Left kidney (tissue), 1 donor: ENCODE measurements at regions not wholly inside any gene's neighbourhood (a gene's known extent, or its start where the extent isn't known, plus 50 kb on each side); places are given as distances from the start of the nearest gene placed in this dataset.
"Not testable (repeated sequence)": the region's sequence is repeated elsewhere in the genome, so short reads cannot be mapped to it uniquely, and the experiment has no call there.

Experiments used
- DNase-seq: peaks from one replicate; pipeline ENCODE4 v3.0.0-alpha.2; 2013

DNA sequence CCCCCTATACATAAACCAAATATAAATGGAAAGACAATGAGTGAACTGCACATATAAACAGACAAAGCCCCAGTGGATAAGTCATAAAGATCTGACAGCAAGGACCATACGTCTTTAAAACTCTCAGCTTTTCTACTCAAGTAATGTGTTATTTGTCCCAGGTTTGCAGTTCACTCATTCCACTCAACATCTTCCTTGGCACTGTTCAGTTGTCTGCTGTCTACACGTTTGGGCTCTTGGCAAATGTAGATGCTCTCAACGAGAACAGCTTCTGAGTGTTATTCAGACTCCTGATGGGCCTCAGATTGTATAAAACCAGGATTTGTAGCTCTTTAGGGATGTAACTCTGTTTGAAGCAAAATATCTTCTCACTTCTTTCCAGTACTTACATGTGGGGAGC is 198.2 kb upstream of the SEMA6A start:
- DNase-seq, result no peak

DNA sequence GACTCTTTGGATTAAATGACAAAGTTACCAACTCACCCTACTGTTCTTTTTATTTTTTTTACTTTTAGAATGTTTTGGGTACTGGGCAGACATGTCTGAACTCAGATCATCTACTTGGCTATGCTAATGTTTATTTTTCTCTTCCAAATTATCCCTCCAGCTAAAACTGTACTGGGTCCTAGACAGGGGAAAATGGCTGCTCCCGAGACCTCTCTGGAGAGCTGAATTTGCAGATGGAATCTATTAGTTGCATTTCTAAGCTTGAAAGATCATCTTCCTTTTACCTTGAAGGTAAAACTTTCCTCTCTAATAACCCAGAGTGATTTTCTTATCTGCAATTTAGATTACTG is 197.5 kb upstream of the SEMA6A start:
- DNase-seq, result no peak

GRCh38 chr5:116771466-116772151 is 197.0 kb upstream of the SEMA6A start:
- no peak for DNase-seq

GRCh38 chr5:116769953-116770352 is 195.3 kb upstream of the SEMA6A start:
- not testable (repeated sequence) for DNase-seq

- no peak for DNase-seq
Observed at GRCh38 chr5:116769470-116769869, 194.8 kb upstream of the SEMA6A start.

- no peak for DNase-seq
Observed at GRCh38 chr5:116766470-116766947, 191.9 kb upstream of the SEMA6A start.

DNA sequence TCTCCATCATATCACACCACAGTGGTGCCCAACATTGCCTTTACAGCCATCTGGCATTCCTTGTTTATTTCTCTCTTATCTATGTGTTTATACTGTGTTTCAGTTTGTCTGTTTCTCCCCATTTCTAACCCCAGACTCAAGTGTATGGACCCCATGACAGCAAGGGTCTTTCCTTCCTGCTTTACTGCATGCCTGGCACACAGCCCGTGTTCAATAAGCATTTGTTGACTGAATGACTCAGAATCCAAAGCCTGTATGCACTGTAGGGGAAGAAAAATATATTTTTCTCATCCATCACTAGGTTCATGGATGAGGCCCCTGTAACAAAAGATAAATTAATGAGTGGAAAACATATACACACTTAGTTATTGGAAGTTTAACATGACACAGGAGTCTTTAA is 190.8 kb upstream of the SEMA6A start:
- DNase-seq, result no peak

- no peak for DNase-seq
Observed at GRCh38 chr5:116764941-116765340, 190.3 kb upstream of the SEMA6A start.

- DNase-seq, result no peak
Observed at GRCh38 chr5:116763987-116764866, 189.6 kb upstream of the SEMA6A start.

DNA sequence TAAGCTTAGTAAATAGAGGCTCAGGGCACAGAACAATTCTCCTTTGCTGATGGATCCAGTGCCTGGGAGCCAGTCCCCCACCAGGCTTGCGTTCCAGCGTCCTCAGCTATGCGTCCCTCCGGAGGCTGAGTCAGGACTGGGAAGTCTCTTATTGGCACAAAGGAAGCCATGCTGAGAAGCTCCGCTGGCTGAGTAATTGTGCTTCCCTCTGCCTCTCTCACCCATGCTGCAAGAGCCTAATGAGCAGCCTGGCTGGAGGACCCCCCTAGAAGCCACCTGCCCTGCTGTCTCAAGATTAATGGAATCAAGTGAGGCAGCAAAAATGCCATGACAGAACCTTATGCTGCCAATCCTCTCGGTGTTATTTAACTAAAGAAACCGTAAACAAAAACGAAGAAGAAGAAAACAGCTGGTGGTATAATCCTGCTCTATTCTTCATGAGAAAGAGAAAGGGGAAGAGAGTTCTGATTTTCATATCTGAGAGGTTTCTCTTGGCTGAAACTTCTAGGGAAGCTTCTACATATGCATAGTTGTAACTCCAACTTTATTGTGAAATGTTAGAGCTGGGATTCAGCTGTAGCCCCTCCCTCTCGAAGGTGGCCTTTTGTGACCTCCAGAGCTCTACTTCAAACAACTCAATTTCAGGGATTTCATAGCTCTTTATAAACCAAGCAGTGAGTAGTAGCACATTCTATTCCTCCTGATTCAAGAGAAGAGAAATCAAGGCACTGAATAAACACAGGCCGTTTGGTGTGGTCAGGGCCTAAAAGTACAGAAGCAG is 185.4 kb upstream of the SEMA6A start:
- no peak for DNase-seq

DNA sequence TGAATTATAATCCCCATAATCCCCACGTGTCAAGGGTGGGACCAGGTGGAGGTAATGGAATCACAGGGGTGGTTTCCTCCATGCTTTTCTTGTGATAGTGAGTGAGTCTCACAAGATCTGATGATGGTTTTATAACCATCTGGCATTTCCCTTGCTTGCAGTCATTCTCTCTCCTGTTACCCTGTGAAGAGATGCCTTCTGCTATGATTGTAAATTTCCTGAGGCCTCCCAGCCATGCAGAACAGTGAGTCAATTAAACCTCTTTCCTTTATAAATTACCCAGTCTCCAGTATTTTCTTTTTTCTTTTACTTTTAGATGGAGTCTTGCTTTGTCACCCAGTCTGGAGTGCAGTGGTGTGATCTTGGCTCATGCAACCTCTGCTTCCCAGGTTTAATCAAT is 182.7 kb upstream of the SEMA6A start:
- DNase-seq, result no peak

- DNase-seq, result no peak
Observed at GRCh38 chr5:116756531-116756930, 181.9 kb upstream of the SEMA6A start.

DNA sequence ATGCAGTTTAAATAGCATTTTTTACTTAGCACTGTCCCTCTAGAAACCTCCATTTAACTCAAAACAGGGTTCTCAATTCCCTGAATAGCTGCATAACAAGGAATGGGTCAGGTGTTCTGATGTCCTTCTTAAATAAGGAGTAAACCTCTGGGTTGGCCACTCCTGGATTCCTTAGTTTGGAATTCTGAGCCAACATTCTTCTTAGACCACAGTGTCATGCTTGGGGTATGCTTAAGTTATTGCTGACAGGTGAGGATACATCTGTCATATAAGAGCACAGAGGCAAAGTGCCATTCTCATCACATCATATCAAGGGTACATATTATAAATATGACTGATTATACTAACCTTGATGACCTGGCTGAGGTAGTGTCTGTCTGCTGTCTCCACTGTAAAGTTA is 179.9 kb upstream of the SEMA6A start:
- no peak for DNase-seq

GRCh38 chr5:116751684-116752083 is 177.1 kb upstream of the SEMA6A start:
- DNase-seq, result no peak

GRCh38 chr5:116750631-116751580 is 176.3 kb upstream of the SEMA6A start:
- no peak for DNase-seq

DNA sequence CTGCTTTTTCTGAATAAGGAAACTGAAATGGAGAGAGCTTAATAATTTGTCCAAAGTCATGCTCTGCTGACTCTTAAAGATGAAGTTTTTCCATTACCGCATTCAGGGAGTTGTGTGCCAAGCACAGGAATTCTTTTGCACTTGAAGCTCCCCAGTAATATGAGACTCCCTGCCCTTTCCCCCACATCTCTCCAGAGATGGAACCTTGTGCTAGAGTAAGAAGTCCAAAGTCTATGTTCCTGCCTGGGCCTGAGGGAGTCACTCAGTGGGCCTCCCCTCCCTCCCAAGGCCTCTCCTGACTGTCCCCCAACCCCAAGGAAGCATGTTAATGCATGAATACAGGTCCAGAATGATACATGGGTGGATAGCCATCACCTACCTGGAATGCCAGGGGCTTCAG is 173.3 kb upstream of the SEMA6A start:
- DNase-seq, result peak; percentile 36

- no peak for DNase-seq
Observed at GRCh38 chr5:116746668-116747067, 172.0 kb upstream of the SEMA6A start.

GRCh38 chr5:116740771-116741170 is 166.1 kb upstream of the SEMA6A start:
- DNase-seq, result no peak

GRCh38 chr5:116739571-116739970 is 164.9 kb upstream of the SEMA6A start:
- no peak for DNase-seq

DNA sequence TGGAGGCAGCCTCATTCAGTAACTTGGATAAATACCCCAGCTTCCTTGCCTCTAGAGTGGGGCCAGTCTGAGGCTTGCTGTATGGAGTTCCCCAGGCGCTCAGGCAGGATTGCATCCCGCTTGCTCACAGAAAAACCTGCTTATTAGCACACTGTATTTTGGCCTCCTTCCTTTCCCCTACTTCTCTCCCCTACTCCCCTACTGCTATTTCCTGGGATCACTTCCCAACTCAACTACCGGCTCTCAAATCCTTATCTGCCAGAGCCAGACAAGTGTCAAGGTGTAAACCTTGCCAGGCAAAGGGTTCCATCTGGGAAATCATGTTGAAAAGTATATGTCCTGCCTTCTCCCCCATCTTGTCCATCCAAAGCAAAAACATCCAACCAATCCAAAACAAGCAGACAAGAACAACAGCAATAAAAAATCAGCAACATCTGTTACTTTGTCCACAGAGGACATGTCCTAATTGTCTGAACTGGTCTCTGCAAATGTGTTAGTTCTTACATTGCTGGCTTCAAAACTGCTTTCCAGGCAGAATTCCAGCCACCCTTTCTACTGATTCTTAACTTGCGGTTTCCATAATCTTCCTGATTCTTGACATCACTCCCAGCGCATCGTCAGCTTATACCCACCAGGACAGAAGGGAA is 164.1 kb upstream of the SEMA6A start:
- no peak for DNase-seq

- no peak for DNase-seq
Observed at GRCh38 chr5:116738239-116738614, 163.6 kb upstream of the SEMA6A start.
